Breast epithelium (tissue), 3 donors: ENCODE measurements at regions not wholly inside any gene's neighbourhood (a gene's known extent, or its start where the extent isn't known, plus 50 kb on each side); places are given as distances from the start of the nearest gene placed in this dataset.

Source experiments
- POLR2A ChIP-seq: fragments of 450-650 bp; IDR thresholded peaks from one replicate; pipeline ENCODE4 v1.6.1; 2016; ENCODE audit warnings: antibody characterized with exemption, mild to moderate bottlenecking, moderate library complexity
- POLR2AphosphoS5 ChIP-seq, 3 donors: sonication (generic); formaldehyde crosslinking; IDR thresholded peaks; one replicate each; pipeline ENCODE4 v1.6.1; 2017; ENCODE audit warnings: antibody characterized with exemption in 3 of 3
- TF ChIP-seq, protein P1 (sequence below), 3 donors: fragments of 450-650 bp; IDR thresholded peaks; one replicate each; pipeline ENCODE4 v1.5.1; 2016 to 2017; ENCODE audit warnings: antibody characterized with exemption in 3 of 3, mild to moderate bottlenecking in 3 of 3, moderate library complexity in 3 of 3

DNA sequence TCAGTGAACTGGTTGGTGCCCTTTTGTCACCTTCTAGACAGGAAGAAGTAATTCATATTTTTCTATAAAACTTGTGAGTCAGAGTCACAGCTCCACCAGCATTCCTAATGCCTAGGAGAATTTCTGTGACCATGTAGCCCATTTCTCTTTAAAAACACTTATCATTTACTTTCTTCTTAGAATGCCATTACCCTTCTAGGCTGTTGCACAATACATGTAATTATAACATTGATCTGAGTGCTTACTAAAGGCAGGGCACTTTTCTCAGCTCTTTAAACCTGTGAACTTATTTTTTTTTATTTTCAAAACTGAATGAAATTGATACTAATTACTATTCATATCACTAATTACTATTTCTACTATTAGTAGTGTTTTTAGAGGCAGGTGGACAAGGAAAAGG lies 373.7 kb downstream of the TLE4 start:
- TF ChIP-seq, protein P1, sequence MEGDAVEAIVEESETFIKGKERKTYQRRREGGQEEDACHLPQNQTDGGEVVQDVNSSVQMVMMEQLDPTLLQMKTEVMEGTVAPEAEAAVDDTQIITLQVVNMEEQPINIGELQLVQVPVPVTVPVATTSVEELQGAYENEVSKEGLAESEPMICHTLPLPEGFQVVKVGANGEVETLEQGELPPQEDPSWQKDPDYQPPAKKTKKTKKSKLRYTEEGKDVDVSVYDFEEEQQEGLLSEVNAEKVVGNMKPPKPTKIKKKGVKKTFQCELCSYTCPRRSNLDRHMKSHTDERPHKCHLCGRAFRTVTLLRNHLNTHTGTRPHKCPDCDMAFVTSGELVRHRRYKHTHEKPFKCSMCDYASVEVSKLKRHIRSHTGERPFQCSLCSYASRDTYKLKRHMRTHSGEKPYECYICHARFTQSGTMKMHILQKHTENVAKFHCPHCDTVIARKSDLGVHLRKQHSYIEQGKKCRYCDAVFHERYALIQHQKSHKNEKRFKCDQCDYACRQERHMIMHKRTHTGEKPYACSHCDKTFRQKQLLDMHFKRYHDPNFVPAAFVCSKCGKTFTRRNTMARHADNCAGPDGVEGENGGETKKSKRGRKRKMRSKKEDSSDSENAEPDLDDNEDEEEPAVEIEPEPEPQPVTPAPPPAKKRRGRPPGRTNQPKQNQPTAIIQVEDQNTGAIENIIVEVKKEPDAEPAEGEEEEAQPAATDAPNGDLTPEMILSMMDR (IDR thresholded peaks at IDR 0.05): no peak
- TF ChIP-seq POLR2AphosphoS5 (IDR thresholded peaks at IDR 0.05) (no peak), POLR2A (no peak)
